ENCODE measurements at regions not wholly inside any gene's neighbourhood (a gene's known extent, or its start where the extent isn't known, plus 50 kb on each side); places are given as distances from the start of the nearest gene placed in this dataset.
"Not testable (repeated sequence)": the region's sequence is repeated elsewhere in the genome, so short reads cannot be mapped to it uniquely, and the experiment has no call there.

GRCh38 chr13:50643060-50643459 lies 200.4 kb downstream of the DLEU7 start:
- DNase-seq (ENCODE audit: low read depth in 2 of 2): no peak

GRCh38 chr13:50644081-50644871 lies 199.2 kb downstream of the DLEU7 start:
- DNase-seq (ENCODE audit: low read depth in 2 of 2): no peak

- DNase-seq (ENCODE audit: low read depth in 2 of 2): no peak
These were observed 198.4 kb downstream of the DLEU7 start for GRCh38 chr13:50645092-50645491.

GRCh38 chr13:50646070-50646469 lies 197.4 kb downstream of the DLEU7 start:
- no peak for DNase-seq (ENCODE audit: low read depth in 2 of 2)

GRCh38 chr13:50649211-50649610 lies 194.3 kb downstream of the DLEU7 start:
- no peak for DNase-seq (ENCODE audit: low read depth in 2 of 2)

GRCh38 chr13:50650592-50651504 lies 192.6 kb downstream of the DLEU7 start:
- DNase-seq (ENCODE audit: low read depth in 2 of 2): no peak

- DNase-seq (ENCODE audit: low read depth in 2 of 2): no peak
These were observed 191.6 kb downstream of the DLEU7 start for GRCh38 chr13:50651922-50652321.

- DNase-seq (ENCODE audit: low read depth in 2 of 2): no peak
These were observed 189.2 kb downstream of the DLEU7 start for GRCh38 chr13:50654331-50654730.

- not testable (repeated sequence) for DNase-seq (ENCODE audit: low read depth in 2 of 2)
These were observed 181.6 kb downstream of the DLEU7 start for GRCh38 chr13:50661881-50662280.

GRCh38 chr13:50664951-50665350 lies 178.5 kb downstream of the DLEU7 start:
- DNase-seq (ENCODE audit: low read depth in 2 of 2): no peak

- DNase-seq (ENCODE audit: low read depth in 2 of 2): no peak
These were observed 175.4 kb downstream of the DLEU7 start for GRCh38 chr13:50668049-50668448.

- DNase-seq (ENCODE audit: low read depth in 2 of 2): no peak
These were observed 174.7 kb downstream of the DLEU7 start for GRCh38 chr13:50668691-50669271.

GRCh38 chr13:50670272-50670671 lies 173.2 kb downstream of the DLEU7 start:
- no peak for DNase-seq (ENCODE audit: low read depth in 2 of 2)

GRCh38 chr13:50670847-50671496 lies 172.5 kb downstream of the DLEU7 start:
- no peak for DNase-seq (ENCODE audit: low read depth in 2 of 2)

- DNase-seq (ENCODE audit: low read depth in 2 of 2): no peak
These were observed 172.0 kb downstream of the DLEU7 start for GRCh38 chr13:50671497-50671850.

- DNase-seq (ENCODE audit: low read depth in 2 of 2): no peak
These were observed 171.5 kb downstream of the DLEU7 start for GRCh38 chr13:50672025-50672424.

GRCh38 chr13:50675651-50676050 lies 167.8 kb downstream of the DLEU7 start:
- no peak for DNase-seq (ENCODE audit: low read depth in 2 of 2)

- DNase-seq (ENCODE audit: low read depth in 2 of 2): no peak
These were observed 166.9 kb downstream of the DLEU7 start for GRCh38 chr13:50676602-50677001.

GRCh38 chr13:50677258-50677657 lies 166.2 kb downstream of the DLEU7 start:
- no peak for DNase-seq (ENCODE audit: low read depth in 2 of 2)

GRCh38 chr13:50677687-50678463 lies 165.6 kb downstream of the DLEU7 start:
- no peak for DNase-seq (ENCODE audit: low read depth in 2 of 2)

- DNase-seq (ENCODE audit: low read depth in 2 of 2): no peak
These were observed 164.9 kb downstream of the DLEU7 start for GRCh38 chr13:50678464-50679162.
